ENCODE measurements at regions not wholly inside any gene's neighbourhood (a gene's known extent, or its start where the extent isn't known, plus 50 kb on each side); places are given as distances from the start of the nearest gene placed in this dataset.

GRCh38 chr5:3948838-3949237, 353.2 kb downstream of the IRX1 start:
- no peak for TF ChIP-seq CTCF (IDR thresholded peaks at IDR 0.05)
- TF ChIP-seq POLR2AphosphoS5 (IDR thresholded peaks at IDR 0.05) = no peak
- TF ChIP-seq POLR2A (IDR thresholded peaks at IDR 0.05) = no peak
